Stimulated activated naive CD8-positive, alpha-beta T cell treated with anti-CD3 and anti-CD28 coated beads, Interleukin-15, Interleukin-2, amounts not matched to agents 100 ng/mL and 50 ng/mL, for 24 hours (primary cell): ENCODE measurements at regions not wholly inside any gene's neighbourhood (a gene's known extent, or its start where the extent isn't known, plus 50 kb on each side); places are given as distances from the start of the nearest gene placed in this dataset.

Source experiments
- H3K27ac Mint-ChIP-seq: one replicate; pipeline ENCODE4 v1.8.0; 2021; ENCODE audit warnings: mild to moderate bottlenecking, mixed read lengths
- H3K27me3 Mint-ChIP-seq: one replicate; pipeline ENCODE4 v1.8.0; 2021; ENCODE audit warnings: mixed read lengths
- H3K36me3 Mint-ChIP-seq: one replicate; pipeline ENCODE4 v1.8.0; 2021; ENCODE audit warnings: low read depth, mixed read lengths
- H3K4me1 Mint-ChIP-seq: one replicate; pipeline ENCODE4 v1.8.0; 2021; ENCODE audit warnings: low read depth, mixed read lengths
- H3K4me3 Mint-ChIP-seq: one replicate; pipeline ENCODE4 v1.8.0; 2021; ENCODE audit warnings: mild to moderate bottlenecking, mixed read lengths
- H3K9me3 Mint-ChIP-seq: one replicate; pipeline ENCODE4 v1.8.0; 2021; ENCODE audit warnings: mixed read lengths

DNA sequence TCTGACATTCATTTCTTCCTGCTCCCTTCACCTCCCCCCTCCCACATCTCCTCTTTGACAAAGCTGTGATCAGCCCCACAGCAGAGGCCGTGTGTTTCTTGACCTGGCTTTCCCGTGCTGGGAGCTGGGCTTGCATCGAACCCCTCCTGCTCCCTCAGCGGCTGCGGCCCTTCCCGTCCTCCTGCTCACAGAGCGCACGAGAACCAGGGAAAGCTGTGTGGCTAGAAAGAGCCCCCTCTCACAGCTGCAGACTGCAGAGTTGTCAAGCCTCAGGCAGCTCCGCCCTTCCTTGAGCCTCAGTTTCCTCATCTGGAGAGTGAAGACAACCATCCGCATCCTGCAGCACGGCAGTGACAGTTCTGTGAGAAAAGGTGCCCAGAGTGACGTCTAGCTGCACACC, 65.7 kb upstream of the GLI2 start:
- H3K4me1 Mint-ChIP-seq = no peaks in the 10 kb centered on the region

GRCh38 chr2:120670371-120670770, 65.3 kb upstream of the GLI2 start:
- Mint-ChIP-seq H3K27me3 (peaks cover 23% of the 10 kb centered on the region), H3K4me3 (no peak overlapping the region), H3K27ac (no peak overlapping the region), H3K36me3 (no peaks in the 10 kb centered on the region), H3K4me1 (no peaks in the 10 kb centered on the region), H3K9me3 (peaks cover 14% of the 10 kb centered on the region)

More for the DNA sequence above, 65.7 kb upstream of the GLI2 start:
- H3K9me3 Mint-ChIP-seq = peaks cover 16% of the 10 kb centered on the region
- H3K27ac Mint-ChIP-seq = no peak overlapping the region
- H3K27me3 Mint-ChIP-seq = peaks cover 23% of the 10 kb centered on the region
- H3K4me3 Mint-ChIP-seq = no peak overlapping the region
- H3K36me3 Mint-ChIP-seq = no peaks in the 10 kb centered on the region

GRCh38 chr2:120670771-120671480, 64.7 kb upstream of the GLI2 start:
- Mint-ChIP-seq H3K9me3 (peaks cover 9% of the 10 kb centered on the region), H3K27ac (no peak overlapping the region), H3K4me1 (no peaks in the 10 kb centered on the region), H3K27me3 (peaks cover 27% of the 10 kb centered on the region), H3K36me3 (no peaks in the 10 kb centered on the region), H3K4me3 (no peak overlapping the region)

GRCh38 chr2:120672526-120673204, 63.0 kb upstream of the GLI2 start:
- no peak overlapping the region for H3K27ac Mint-ChIP-seq
- H3K36me3 Mint-ChIP-seq = no peaks in the 10 kb centered on the region

GRCh38 chr2:120673205-120673550, 62.5 kb upstream of the GLI2 start:
- H3K4me1 Mint-ChIP-seq = no peaks in the 10 kb centered on the region
- H3K9me3 Mint-ChIP-seq = no peaks in the 10 kb centered on the region
- no peak overlapping the region for H3K4me3 Mint-ChIP-seq
- H3K27ac Mint-ChIP-seq = no peak overlapping the region
- H3K27me3 Mint-ChIP-seq = peaks cover 35% of the 10 kb centered on the region
- H3K36me3 Mint-ChIP-seq = no peaks in the 10 kb centered on the region

More at GRCh38 chr2:120672526-120673204, 63.0 kb upstream of the GLI2 start:
- no peak overlapping the region for H3K4me3 Mint-ChIP-seq
- H3K9me3 Mint-ChIP-seq = no peaks in the 10 kb centered on the region
- peaks cover 35% of the 10 kb centered on the region for H3K27me3 Mint-ChIP-seq
- H3K4me1 Mint-ChIP-seq = no peaks in the 10 kb centered on the region

DNA sequence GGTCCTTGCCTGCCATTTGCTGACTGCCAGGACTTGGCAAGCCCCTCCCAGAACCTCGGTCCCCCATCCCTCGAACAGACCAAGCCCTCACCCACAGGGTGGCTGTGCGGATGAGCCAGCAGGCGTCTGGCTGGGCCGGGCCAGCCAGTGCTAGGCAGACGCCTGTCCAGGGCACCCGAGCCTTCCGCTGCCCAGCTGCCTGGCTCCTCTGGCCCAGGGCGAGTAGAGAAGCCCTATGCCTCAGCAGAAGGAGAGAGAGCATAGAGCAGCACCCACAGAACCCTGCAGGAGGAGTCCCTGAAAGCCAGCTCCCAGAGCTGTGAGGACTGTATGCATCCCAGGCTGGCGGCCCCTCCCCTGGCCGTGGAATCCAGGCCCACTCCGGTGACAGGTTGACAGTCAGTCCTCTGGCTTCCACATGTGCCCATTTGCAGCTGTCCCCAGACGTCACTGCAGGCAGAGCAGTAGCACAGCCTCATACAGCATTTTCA, 62.1 kb upstream of the GLI2 start:
- Mint-ChIP-seq H3K27me3 (peaks cover 32% of the 10 kb centered on the region), H3K4me1 (no peaks in the 10 kb centered on the region), H3K27ac (no peak overlapping the region), H3K36me3 (no peaks in the 10 kb centered on the region), H3K4me3 (no peak overlapping the region), H3K9me3 (no peaks in the 10 kb centered on the region)

- H3K36me3 Mint-ChIP-seq = no peaks in the 10 kb centered on the region
- peaks cover 23% of the 10 kb centered on the region for H3K27me3 Mint-ChIP-seq
- H3K9me3 Mint-ChIP-seq = no peaks in the 10 kb centered on the region
Observed at GRCh38 chr2:120674246-120675170, 61.2 kb upstream of the GLI2 start.

GRCh38 chr2:120675460-120676130, 60.1 kb upstream of the GLI2 start:
- peaks cover 15% of the 10 kb centered on the region for H3K27me3 Mint-ChIP-seq
- H3K36me3 Mint-ChIP-seq = no peaks in the 10 kb centered on the region
- no peaks in the 10 kb centered on the region for H3K4me1 Mint-ChIP-seq
- no peak overlapping the region for H3K27ac Mint-ChIP-seq
- H3K4me3 Mint-ChIP-seq = no peak overlapping the region
- no peaks in the 10 kb centered on the region for H3K9me3 Mint-ChIP-seq

More at GRCh38 chr2:120674246-120675170, 61.2 kb upstream of the GLI2 start:
- H3K4me3 Mint-ChIP-seq = no peak overlapping the region
- H3K4me1 Mint-ChIP-seq = no peaks in the 10 kb centered on the region
- H3K27ac Mint-ChIP-seq = no peak overlapping the region

GRCh38 chr2:120677221-120677620, 58.4 kb upstream of the GLI2 start:
- H3K27me3 Mint-ChIP-seq = peaks cover 15% of the 10 kb centered on the region
- H3K4me1 Mint-ChIP-seq = no peaks in the 10 kb centered on the region
- no peaks in the 10 kb centered on the region for H3K9me3 Mint-ChIP-seq
- no peak overlapping the region for H3K27ac Mint-ChIP-seq
- no peaks in the 10 kb centered on the region for H3K36me3 Mint-ChIP-seq
- no peak overlapping the region for H3K4me3 Mint-ChIP-seq

GRCh38 chr2:120677696-120678247, 57.9 kb upstream of the GLI2 start:
- no peaks in the 10 kb centered on the region for H3K36me3 Mint-ChIP-seq
- no peaks in the 10 kb centered on the region for H3K9me3 Mint-ChIP-seq
- H3K4me3 Mint-ChIP-seq = no peak overlapping the region
- H3K27ac Mint-ChIP-seq = no peak overlapping the region
- H3K27me3 Mint-ChIP-seq = peaks cover 15% of the 10 kb centered on the region
- no peaks in the 10 kb centered on the region for H3K4me1 Mint-ChIP-seq

- peaks cover 15% of the 10 kb centered on the region for H3K27me3 Mint-ChIP-seq
- no peak overlapping the region for H3K4me3 Mint-ChIP-seq
- no peaks in the 10 kb centered on the region for H3K9me3 Mint-ChIP-seq
- no peak overlapping the region for H3K27ac Mint-ChIP-seq
- H3K4me1 Mint-ChIP-seq = no peaks in the 10 kb centered on the region
- H3K36me3 Mint-ChIP-seq = no peaks in the 10 kb centered on the region
Observed at GRCh38 chr2:120678251-120678650, 57.4 kb upstream of the GLI2 start.

- Mint-ChIP-seq H3K27me3 (peaks cover 15% of the 10 kb centered on the region), H3K36me3 (no peaks in the 10 kb centered on the region), H3K4me3 (no peak overlapping the region), H3K4me1 (no peaks in the 10 kb centered on the region), H3K9me3 (no peaks in the 10 kb centered on the region), H3K27ac (no peak overlapping the region)
Observed at GRCh38 chr2:120678926-120679325, 56.7 kb upstream of the GLI2 start.

DNA sequence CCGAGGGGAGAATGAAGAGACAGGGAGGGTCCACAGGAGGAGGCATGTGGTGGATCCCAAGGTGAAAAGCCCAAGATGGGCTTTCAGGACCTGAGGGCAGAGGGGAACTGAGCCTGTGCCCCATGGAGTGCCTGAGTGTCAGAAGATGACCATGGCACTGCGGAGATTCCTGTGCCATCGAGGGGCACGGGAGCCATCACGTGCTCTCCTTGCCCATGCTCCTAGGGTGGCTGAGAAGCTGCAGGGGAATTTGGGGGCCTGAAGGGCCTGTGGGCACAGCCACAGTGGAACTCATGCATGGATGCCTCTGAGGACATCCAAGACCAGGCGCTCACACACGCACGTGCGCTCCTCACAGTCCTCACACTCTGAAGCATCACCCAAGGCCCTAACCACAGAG, 56.1 kb upstream of the GLI2 start:
- H3K27me3 Mint-ChIP-seq = peaks cover 15% of the 10 kb centered on the region
- H3K4me1 Mint-ChIP-seq = no peaks in the 10 kb centered on the region
- H3K36me3 Mint-ChIP-seq = no peaks in the 10 kb centered on the region
- H3K4me3 Mint-ChIP-seq = no peak overlapping the region
- no peaks in the 10 kb centered on the region for H3K9me3 Mint-ChIP-seq
- H3K27ac Mint-ChIP-seq = no peak overlapping the region

GRCh38 chr2:120680136-120680761, 55.4 kb upstream of the GLI2 start:
- Mint-ChIP-seq H3K4me1 (no peaks in the 10 kb centered on the region), H3K27me3 (peaks cover 15% of the 10 kb centered on the region), H3K36me3 (no peaks in the 10 kb centered on the region), H3K4me3 (no peak overlapping the region), H3K9me3 (no peaks in the 10 kb centered on the region), H3K27ac (no peak overlapping the region)
